ENCODE measurements at regions not wholly inside any gene's neighbourhood (a gene's known extent, or its start where the extent isn't known, plus 50 kb on each side); places are given as distances from the start of the nearest gene placed in this dataset.
"Not testable (repeated sequence)": the region's sequence is repeated elsewhere in the genome, so short reads cannot be mapped to it uniquely, and the experiment has no call there.

GRCh38 chr13:26883613-26884257 lies 123.1 kb upstream of the GPR12 start:
- DNase-seq, result no peak

- DNase-seq, result no peak
Observed at GRCh38 chr13:26882731-26883130, 122.1 kb upstream of the GPR12 start.

GRCh38 chr13:26881154-26881553 lies 120.6 kb upstream of the GPR12 start:
- no peak for DNase-seq

- DNase-seq, result no peak
Observed at GRCh38 chr13:26880735-26881134, 120.1 kb upstream of the GPR12 start.

- no peak for DNase-seq
Observed at GRCh38 chr13:26878438-26878837, 117.9 kb upstream of the GPR12 start.

GRCh38 chr13:26873386-26873698 lies 112.8 kb upstream of the GPR12 start:
- no peak for DNase-seq

GRCh38 chr13:26872525-26873385 lies 112.2 kb upstream of the GPR12 start:
- peak; percentile 43 for DNase-seq

GRCh38 chr13:26867451-26868091 lies 107.0 kb upstream of the GPR12 start:
- DNase-seq, result no peak

- DNase-seq, result no peak
Observed at GRCh38 chr13:26864576-26864975, 104.0 kb upstream of the GPR12 start.

GRCh38 chr13:26861941-26862340 lies 101.4 kb upstream of the GPR12 start:
- no peak for DNase-seq

GRCh38 chr13:26855921-26856320 lies 95.3 kb upstream of the GPR12 start:
- DNase-seq, result no peak

GRCh38 chr13:26855071-26855470 lies 94.5 kb upstream of the GPR12 start:
- no peak for DNase-seq

GRCh38 chr13:26853323-26853722 lies 92.7 kb upstream of the GPR12 start:
- no peak for DNase-seq

GRCh38 chr13:26847281-26847680 lies 86.7 kb upstream of the GPR12 start:
- DNase-seq, result no peak

GRCh38 chr13:26845063-26845462 lies 84.5 kb upstream of the GPR12 start:
- DNase-seq, result not testable (repeated sequence)

- DNase-seq, result no peak
Observed at GRCh38 chr13:26839682-26840081, 79.1 kb upstream of the GPR12 start.

GRCh38 chr13:26838821-26839220 lies 78.2 kb upstream of the GPR12 start:
- DNase-seq, result no peak

- DNase-seq, result no peak
Observed at GRCh38 chr13:26837997-26838396, 77.4 kb upstream of the GPR12 start.

GRCh38 chr13:26837102-26837501 lies 76.5 kb upstream of the GPR12 start:
- DNase-seq, result no peak

- DNase-seq, result no peak
Observed at GRCh38 chr13:26836626-26837025, 76.0 kb upstream of the GPR12 start.

GRCh38 chr13:26834646-26835045 lies 74.1 kb upstream of the GPR12 start:
- DNase-seq, result no peak

GRCh38 chr13:26831336-26831908 lies 70.8 kb upstream of the GPR12 start:
- no peak for DNase-seq

- DNase-seq, result no peak
Observed at GRCh38 chr13:26829716-26830115, 69.1 kb upstream of the GPR12 start.

GRCh38 chr13:26824581-26824980 lies 64.0 kb upstream of the GPR12 start:
- DNase-seq, result no peak

Measured in activated CD8-positive, alpha-beta memory T cell treated with anti-CD3 and anti-CD28 coated beads, Interleukin-2, amount 50 U/mL, for 4 hours (primary cell).